K562 (cell line): ENCODE measurements at regions not wholly inside any gene's neighbourhood (a gene's known extent, or its start where the extent isn't known, plus 50 kb on each side); places are given as distances from the start of the nearest gene placed in this dataset.

Experiments used
- ATAC-seq: fragments of 200-7000 bp; cut with Tn5 transposase; 3 replicates; pipeline ENCODE4 v1.9.1; 2020; ENCODE audit warnings: moderate library complexity
- BruUV-seq: library from RNA; stranded (reverse); fragments of 400-500 nt; replicated peaks from 2 replicates; lab custom pipeline; 2021; lab: Mats Ljungman, UMichigan
- CTCF ChIA-PET: fragments of 300-600 bp; formaldehyde crosslinking; extraction: SDS; loops from one replicate; lab custom pipeline; 2021; ENCODE audit warnings: low intra/inter-chr PET ratio; lab: Yijun Ruan, JAX
- POLR2A ChIA-PET: fragments of 300-600, 350-650 bp; sonication (Branson Sonifier 250); formaldehyde crosslinking; extraction: SDS; loops from one replicate; lab custom pipeline; 2021; ENCODE audit warnings: antibody characterized with exemption, inconsistent platforms; lab: Yijun Ruan, JAX
- DNase-seq, 4 experiments: peaks; one replicate each; pipeline versions ENCODE4 v3.0.0 to v3.0.0-alpha.2; 2011 to 2018; ENCODE audit warnings: low spot score in 3 of 4, mixed read lengths in 3 of 4; ENCODE audit errors: extremely low read depth in 1 of 4
- FAIRE-seq: peaks from 2 replicates; lab custom pipeline; 2011; peaks lifted over from hg19 to GRCh38; lab: Jason Lieb, UNC
- H2AFZ ChIP-seq: 2 replicates; pipeline ENCODE4 v1.6.0; 2011; ENCODE audit warnings: low read depth, low read length, control low read depth, inconsistent platforms
- H3K27ac ChIP-seq: fragments of 200-600 bp; 3 replicates; pipeline ENCODE4 v1.8.0; 2011; ENCODE audit warnings: low read depth, mild to moderate bottlenecking, control low read depth, inconsistent platforms, low read length, moderate library complexity, mixed read lengths; ENCODE audit errors: extremely low read depth
- H3K27me3 ChIP-seq, 2 experiments: fragments of 300-600 bp in 1 of 2; 2 replicates in 1 of 2; 3 replicates in 1 of 2; pipeline versions ENCODE4 v1.6.0 to v1.8.0; 2011; ENCODE audit warnings: inconsistent platforms in 2 of 2, low read length in 2 of 2, mild to moderate bottlenecking in 1 of 2, mixed read lengths in 1 of 2, moderate library complexity in 1 of 2; ENCODE audit not compliant: control insufficient read depth in 2 of 2, insufficient read depth in 2 of 2
- H3K36me3 ChIP-seq: fragments of 300-600 bp; 3 replicates; pipeline ENCODE4 v1.8.0; 2011; ENCODE audit warnings: mild to moderate bottlenecking, low read length, inconsistent platforms; ENCODE audit not compliant: control insufficient read depth, insufficient read depth
- H3K4me1 ChIP-seq, 2 experiments: fragments of 200-600 bp in 1 of 2; replicated peaks in 1 of 2; 2 replicates in 1 of 2; 3 replicates in 1 of 2; pipeline versions ENCODE4 v1.5.1 to v1.8.0; 2011; ENCODE audit warnings: inconsistent platforms in 2 of 2, low read length in 2 of 2, mild to moderate bottlenecking in 1 of 2, mixed read lengths in 1 of 2, moderate library complexity in 1 of 2; ENCODE audit not compliant: control insufficient read depth in 2 of 2, insufficient read depth in 2 of 2
- H3K4me2 ChIP-seq: 2 replicates; pipeline ENCODE4 v1.6.1; 2011; ENCODE audit warnings: low read length, control low read depth, inconsistent platforms, mixed read lengths; ENCODE audit not compliant: insufficient read depth
- H3K4me3 ChIP-seq: fragments of 200-600 bp; sonication (generic), shearing (Covaris generic); 2 replicates; pipeline ENCODE4 v1.5.1; 2016; ENCODE audit warnings: control low read depth, inconsistent platforms
- H3K79me2 ChIP-seq: fragments of 200-600 bp; 3 replicates; pipeline ENCODE4 v1.8.0; 2011; ENCODE audit warnings: low read length, inconsistent platforms; ENCODE audit not compliant: control insufficient read depth, insufficient read depth
- H3K9ac ChIP-seq, 2 experiments: 2 replicates each; pipeline versions ENCODE4 v1.6.0 to v1.6.1; 2011; ENCODE audit warnings: low read depth in 2 of 2, low read length in 2 of 2, control low read depth in 1 of 2, inconsistent platforms in 1 of 2, mild to moderate bottlenecking in 1 of 2, mixed read lengths in 1 of 2; ENCODE audit not compliant: insufficient read depth in 1 of 2
- H3K9me1 ChIP-seq: one replicate; pipeline ENCODE4 v1.6.0; 2011; ENCODE audit warnings: inconsistent platforms, mild to moderate bottlenecking, low read length, moderate library complexity; ENCODE audit not compliant: control insufficient read depth, insufficient read depth
- H3K9me3 ChIP-seq: replicated peaks from 2 replicates; pipeline ENCODE4 v1.5.1; 2011; ENCODE audit warnings: low read depth, low read length, inconsistent platforms; ENCODE audit not compliant: control insufficient read depth, insufficient read depth
- H4K20me1 ChIP-seq: replicated peaks from 2 replicates; pipeline ENCODE4 v1.6.1; 2011; ENCODE audit warnings: low read length, inconsistent platforms, mixed read lengths; ENCODE audit not compliant: control insufficient read depth, insufficient read depth
- CBX5 ChIP-seq: IDR thresholded peaks from 2 replicates; pipeline ENCODE4 v1.6.1; 2014; ENCODE audit warnings: low read depth, borderline replicate concordance
- E2F6 ChIP-seq, 2 experiments: IDR thresholded peaks; 2 replicates each; pipeline ENCODE4 v1.6.1; 2011; ENCODE audit warnings: borderline replicate concordance in 1 of 2, control low read depth in 1 of 2, low read depth in 1 of 2, low read length in 1 of 2, mild to moderate bottlenecking in 1 of 2, mixed read lengths in 1 of 2, moderate library complexity in 1 of 2; ENCODE audit not compliant: insufficient read depth in 1 of 2, insufficient read length in 1 of 2, poor library complexity in 1 of 2, severe bottlenecking in 1 of 2; ENCODE audit errors: extremely low read depth in 1 of 2
- KDM5B ChIP-seq: fragments of 200-600 bp; sonication (generic); IDR thresholded peaks from 2 replicates; pipeline ENCODE4 v1.6.1; 2012; ENCODE audit warnings: low read depth, mild to moderate bottlenecking, moderate library complexity, low read length, control low read depth, inconsistent platforms; ENCODE audit not compliant: insufficient replicate concordance
- MCM3 ChIP-seq: fragments of 450-650 bp; IDR thresholded peaks from 2 replicates; pipeline ENCODE4 v1.6.1; 2016
- MTA1 ChIP-seq: fragments of 450-650 bp; IDR thresholded peaks from 2 replicates; pipeline ENCODE4 v1.6.1; 2017; ENCODE audit warnings: borderline replicate concordance
- NR4A1 ChIP-seq, 2 experiments: fragments of 250-450 bp in 1 of 2; fragments of 450-650 bp in 1 of 2; sonication (Bioruptor Pico) in 1 of 2; IDR thresholded peaks; 2 replicates each; pipeline versions ENCODE4 v1.4.0 to v1.6.1; 2016 to 2020; ENCODE audit warnings: mild to moderate bottlenecking in 2 of 2, missing compliant biosample characterization in 1 of 2, missing genetic modification characterization in 1 of 2, moderate library complexity in 1 of 2
- NRF1 ChIP-seq, 2 experiments: fragments of 450-650 bp; IDR thresholded peaks in 1 of 2; conservative IDR thresholded peaks in 1 of 2; 2 replicates each; pipeline ENCODE4 v1.6.1; 2014; ENCODE audit warnings: mild to moderate bottlenecking in 2 of 2
- PHTF2 ChIP-seq: fragments of 250-450 bp; sonication (Bioruptor Pico); IDR thresholded peaks from 2 replicates; pipeline ENCODE4 v1.5.0; 2021; ENCODE audit warnings: mild to moderate bottlenecking
- PRMT5 ChIP-seq: sonication (generic); formaldehyde crosslinking; IDR thresholded peaks from 2 replicates; pipeline ENCODE4 v1.5.0; 2020; ENCODE audit warnings: missing genetic modification reagents
- RBM22 ChIP-seq: fragments of 200-400 bp; formaldehyde crosslinking; IDR thresholded peaks from 2 replicates; pipeline ENCODE4 v1.6.1; 2018; ENCODE audit warnings: low read length, low read depth; ENCODE audit not compliant: poor library complexity, severe bottlenecking
- SMARCB1 ChIP-seq: IDR thresholded peaks from 2 replicates; pipeline ENCODE4 v1.6.1; 2011; ENCODE audit warnings: improper control_type of control experiment, low read depth; ENCODE audit not compliant: insufficient read length
- ZEB2 ChIP-seq: fragments of 450-650 bp; IDR thresholded peaks from 2 replicates; pipeline ENCODE4 v1.6.1; 2016
- ZFX ChIP-seq: sonication (generic); formaldehyde crosslinking; IDR thresholded peaks from 2 replicates; pipeline ENCODE4 v1.8.0; 2022; ENCODE audit warnings: mild to moderate bottlenecking, missing genetic modification reagents, moderate library complexity
- ZNF695 ChIP-seq: fragments of 450-650 bp; formaldehyde crosslinking; IDR thresholded peaks from 2 replicates; pipeline ENCODE4 v1.4.0; 2020; ENCODE audit warnings: mild to moderate bottlenecking, moderate library complexity
- ZNF696 ChIP-seq: fragments of 250-450 bp; sonication (Bioruptor Pico); conservative IDR thresholded peaks from 2 replicates; pipeline ENCODE4 v1.4.0; 2020; ENCODE audit warnings: mild to moderate bottlenecking, moderate library complexity
- WGBS: fragments of 100-300 bp; shearing (Covaris generic); methylation state at CpG from one replicate; pipeline ENCODE4 v1.1.6; 2016; ENCODE audit warnings: low coverage, mixed read lengths; ENCODE audit not compliant: insufficient coverage; ENCODE audit errors: missing lambda C conversion rate; 5-methylcytosine and 5-hydroxymethylcytosine counted together
- in situ Hi-C: fragments of 300-500 bp; cut with MboI; formaldehyde crosslinking; loops from 4 replicates; pipeline ENCODE4 v1.15.0; 2018; ENCODE audit warnings: inconsistent platforms, mixed read lengths
- intact Hi-C: fragments of 100-400 bp; cut with micrococcal nuclease; formaldehyde crosslinking; loops from 2 replicates; pipeline ENCODE4 v1.14.2; 2022
- TF ChIP-seq, protein P1 (sequence below): sonication (generic); formaldehyde crosslinking; IDR thresholded peaks from 2 replicates; pipeline ENCODE4 v1.8.1; 2023; ENCODE audit warnings: missing genetic modification reagents, mild to moderate bottlenecking, borderline replicate concordance

- H2AFZ ChIP-seq = no peak overlapping the region
- no peaks in the 10 kb centered on the region; the same call in 1 of the 2 replicates for H4K20me1 ChIP-seq
- no peaks in the 10 kb centered on the region for H3K36me3 ChIP-seq
- WGBS = 0% methylated on average over 4 of the region's 4 CpGs
- FAIRE-seq (no peak), ATAC-seq (no peak), DNase-seq (no peak)
- intact Hi-C loops (no loop called here), in situ Hi-C loops (no loop called here)
- POLR2A ChIA-PET = no interaction called here
- no peaks in the 10 kb centered on the region for H3K9me1 ChIP-seq
- H3K4me2 ChIP-seq = no peak overlapping the region
- no peaks in the 10 kb centered on the region for H3K9me3 ChIP-seq
- H3K79me2 ChIP-seq = no peaks in the 10 kb centered on the region
- no TSS peak for BruUV-seq
- CTCF ChIA-PET = no interaction called here
- H3K4me1 ChIP-seq = no peaks in the 10 kb centered on the region
- no peak overlapping the region for H3K27ac ChIP-seq
- no peaks in the 10 kb centered on the region for H3K27me3 ChIP-seq
- H3K4me3 ChIP-seq = no peak overlapping the region
- H3K9ac ChIP-seq = no peak overlapping the region
- TF ChIP-seq KDM5B (no peak), MCM3 (no peak), ZNF695 (CRISPR knock-in tag) (no peak), NR4A1 (CRISPR knock-in tag; IDR thresholded peaks at IDR 0.05) (no peak), NR4A1 (tag; IDR thresholded peaks at IDR 0.05) (no peak), CBX5 (no peak), RBM22 (no peak), ZFX (CRISPR knock-in tag) (no peak), E2F6 (IDR thresholded peaks at IDR 0.05; ENCODE audit: borderline replicate concordance in 1 of 2, extremely low read depth in 1 of 2, insufficient read depth in 1 of 2, insufficient read length in 1 of 2, low read depth in 1 of 2, low read length in 1 of 2, poor library complexity in 1 of 2, severe bottlenecking in 1 of 2) (no peak), PHTF2 (no peak), SMARCB1 (no peak), ZEB2 (no peak), NRF1 (conservative IDR thresholded peaks at IDR 0.05 in 1 of 2, IDR thresholded peaks at IDR 0.05 in 1 of 2) (no peak), PRMT5 (CRISPR knock-in tag) (no peak), MTA1 (no peak), ZNF696 (CRISPR knock-in tag) (no peak)
- TF ChIP-seq, protein P1, sequence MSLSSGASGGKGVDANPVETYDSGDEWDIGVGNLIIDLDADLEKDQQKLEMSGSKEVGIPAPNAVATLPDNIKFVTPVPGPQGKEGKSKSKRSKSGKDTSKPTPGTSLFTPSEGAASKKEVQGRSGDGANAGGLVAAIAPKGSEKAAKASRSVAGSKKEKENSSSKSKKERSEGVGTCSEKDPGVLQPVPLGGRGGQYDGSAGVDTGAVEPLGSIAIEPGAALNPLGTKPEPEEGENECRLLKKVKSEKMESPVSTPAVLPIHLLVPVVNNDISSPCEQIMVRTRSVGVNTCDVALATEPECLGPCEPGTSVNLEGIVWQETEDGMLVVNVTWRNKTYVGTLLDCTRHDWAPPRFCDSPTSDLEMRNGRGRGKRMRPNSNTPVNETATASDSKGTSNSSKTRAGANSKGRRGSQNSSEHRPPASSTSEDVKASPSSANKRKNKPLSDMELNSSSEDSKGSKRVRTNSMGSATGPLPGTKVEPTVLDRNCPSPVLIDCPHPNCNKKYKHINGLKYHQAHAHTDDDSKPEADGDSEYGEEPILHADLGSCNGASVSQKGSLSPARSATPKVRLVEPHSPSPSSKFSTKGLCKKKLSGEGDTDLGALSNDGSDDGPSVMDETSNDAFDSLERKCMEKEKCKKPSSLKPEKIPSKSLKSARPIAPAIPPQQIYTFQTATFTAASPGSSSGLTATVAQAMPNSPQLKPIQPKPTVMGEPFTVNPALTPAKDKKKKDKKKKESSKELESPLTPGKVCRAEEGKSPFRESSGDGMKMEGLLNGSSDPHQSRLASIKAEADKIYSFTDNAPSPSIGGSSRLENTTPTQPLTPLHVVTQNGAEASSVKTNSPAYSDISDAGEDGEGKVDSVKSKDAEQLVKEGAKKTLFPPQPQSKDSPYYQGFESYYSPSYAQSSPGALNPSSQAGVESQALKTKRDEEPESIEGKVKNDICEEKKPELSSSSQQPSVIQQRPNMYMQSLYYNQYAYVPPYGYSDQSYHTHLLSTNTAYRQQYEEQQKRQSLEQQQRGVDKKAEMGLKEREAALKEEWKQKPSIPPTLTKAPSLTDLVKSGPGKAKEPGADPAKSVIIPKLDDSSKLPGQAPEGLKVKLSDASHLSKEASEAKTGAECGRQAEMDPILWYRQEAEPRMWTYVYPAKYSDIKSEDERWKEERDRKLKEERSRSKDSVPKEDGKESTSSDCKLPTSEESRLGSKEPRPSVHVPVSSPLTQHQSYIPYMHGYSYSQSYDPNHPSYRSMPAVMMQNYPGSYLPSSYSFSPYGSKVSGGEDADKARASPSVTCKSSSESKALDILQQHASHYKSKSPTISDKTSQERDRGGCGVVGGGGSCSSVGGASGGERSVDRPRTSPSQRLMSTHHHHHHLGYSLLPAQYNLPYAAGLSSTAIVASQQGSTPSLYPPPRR (CRISPR knock-in tag) = no peak
Measured at GRCh38 chr14:66247662-66248193, 238.4 kb upstream of the CCDC196 start.
